Hepatocyte (in vitro differentiated cells): ENCODE measurements at regions not wholly inside any gene's neighbourhood (a gene's known extent, or its start where the extent isn't known, plus 50 kb on each side); places are given as distances from the start of the nearest gene placed in this dataset.

Source experiments
- CTCF ChIP-seq: fragments of 200-600 bp; sonication (generic); IDR thresholded peaks from 2 replicates; pipeline ENCODE4 v1.5.1; 2016; ENCODE audit warnings: antibody characterized with exemption, mild to moderate bottlenecking; ENCODE audit not compliant: poor library complexity
- EZH2 ChIP-seq: fragments of 200-600 bp; sonication (generic); IDR thresholded peaks from 2 replicates; pipeline ENCODE4 v1.6.1; 2016; ENCODE audit warnings: antibody characterized with exemption, mild to moderate bottlenecking, borderline replicate concordance
- EZH2phosphoT487 ChIP-seq: fragments of 200-600 bp; sonication (generic); IDR thresholded peaks from one replicate; pipeline ENCODE4 v1.6.1; 2018; ENCODE audit warnings: antibody characterized with exemption, mild to moderate bottlenecking, low read depth, moderate library complexity; ENCODE audit not compliant: unreplicated experiment, severe bottlenecking

GRCh38 chr20:52476074-52476750 lies 284.6 kb upstream of the ZFP64 start:
- TF ChIP-seq CTCF (no peak), EZH2 (no peak), EZH2phosphoT487 (no peak)
